Esophagus muscularis mucosa (tissue), 4 donors: ENCODE measurements at regions not wholly inside any gene's neighbourhood (a gene's known extent, or its start where the extent isn't known, plus 50 kb on each side); places are given as distances from the start of the nearest gene placed in this dataset.

Experiments
- DNase-seq: peaks from one replicate; pipeline ENCODE4 v3.0.0-alpha.2; 2017; ENCODE audit errors: extremely low spot score
- H3K27ac ChIP-seq, 4 donors: fragments of 200-600 bp; sonication (generic); replicated peaks in 1 of 4; 1 replicate in 3 of 4; 2 replicates in 1 of 4; pipeline ENCODE4 v1.5.1; 2016 to 2019; ENCODE audit warnings: mild to moderate bottlenecking in 1 of 4
- H3K27me3 ChIP-seq, 4 donors: fragments of 200-600 bp; sonication (generic); one replicate each; pipeline versions ENCODE4 v1.5.1 to v1.6.0; 2016 to 2019
- H3K36me3 ChIP-seq, 4 donors: fragments of 200-600 bp; sonication (generic); one replicate each; pipeline ENCODE4 v1.5.1; 2016 to 2019
- H3K4me1 ChIP-seq, 4 donors: fragments of 200-600 bp; sonication (generic); one replicate each; pipeline ENCODE4 v1.5.1; 2016 to 2019
- H3K4me3 ChIP-seq, 4 donors: fragments of 200-600 bp; sonication (generic); 1 replicate in 2 of 4; 2 replicates in 2 of 4; pipeline ENCODE4 v1.5.1; 2016 to 2019; ENCODE audit warnings: mild to moderate bottlenecking in 4 of 4, moderate library complexity in 1 of 4
- H3K9me3 ChIP-seq, 4 donors: fragments of 200-600 bp; sonication (generic); 1 replicate in 3 of 4; 2 replicates in 1 of 4; pipeline ENCODE4 v1.5.1; 2016 to 2019
- CTCF ChIP-seq, 3 experiments: fragments of 200-600 bp in 2 of 3; fragments of 450-650 bp in 1 of 3; sonication (generic) in 2 of 3; IDR thresholded peaks; one replicate each; pipeline ENCODE4 v1.5.1; 2017 to 2019; ENCODE audit warnings: antibody characterized with exemption in 3 of 3, mild to moderate bottlenecking in 2 of 3, moderate library complexity in 1 of 3
- EP300 ChIP-seq: sonication (generic); formaldehyde crosslinking; IDR thresholded peaks from one replicate; pipeline ENCODE4 v1.6.1; 2017; ENCODE audit warnings: antibody characterized with exemption
- POLR2A ChIP-seq: fragments of 450-650 bp; IDR thresholded peaks from one replicate; pipeline ENCODE4 v1.6.1; 2017; ENCODE audit warnings: antibody characterized with exemption, moderate library complexity, mild to moderate bottlenecking, low read depth
- POLR2AphosphoS5 ChIP-seq, 2 donors: sonication (generic); formaldehyde crosslinking; IDR thresholded peaks; one replicate each; pipeline ENCODE4 v1.6.1; 2017; ENCODE audit warnings: antibody characterized with exemption in 2 of 2
- WGBS: methylation state at CpG from one replicate; pipeline ENCODE4 v1.1.5; 2018; 5-methylcytosine and 5-hydroxymethylcytosine counted together
- intact Hi-C: fragments of 100-400 bp; cut with DNase I; formaldehyde crosslinking; loops from one replicate; pipeline ENCODE4 v1.15.1; 2023

- WGBS = 80% methylated on average over 5 of the region's 5 CpGs
- intact Hi-C loops = no loop called here
- TF ChIP-seq POLR2A = no peak
- TF ChIP-seq POLR2AphosphoS5 (IDR thresholded peaks at IDR 0.05) = no peak
- no peak for TF ChIP-seq CTCF (IDR thresholded peaks at IDR 0.05)
- no peak for TF ChIP-seq EP300
- Histone ChIP-seq H3K27ac (no peak overlapping the region), H3K9me3 (no peaks in the 10 kb centered on the region), H3K4me3 (no peak overlapping the region), H3K4me1 (peaks cover 0 to 8% (median 3%) of the 10 kb centered on the region in 4 donors), H3K36me3 (no peaks in the 10 kb centered on the region), H3K27me3 (no peaks in the 10 kb centered on the region)
- no peak for DNase-seq
These were observed 511.1 kb upstream of the MAP3K7 start for GRCh38 chr6:91098006-91098405.

- TF ChIP-seq CTCF (IDR thresholded peaks at IDR 0.05) (no peak), POLR2A (no peak), EP300 (no peak), POLR2AphosphoS5 (IDR thresholded peaks at IDR 0.05) (no peak)
- intact Hi-C loops = no loop called here
- Histone ChIP-seq H3K27me3 (no peaks in the 10 kb centered on the region), H3K4me3 (no peak overlapping the region), H3K9me3 (no peaks in the 10 kb centered on the region), H3K36me3 (no peaks in the 10 kb centered on the region), H3K4me1 (peaks cover 0 to 8% (median 3%) of the 10 kb centered on the region in 4 donors), H3K27ac (no peak overlapping the region)
- DNase-seq = no peak
- WGBS = 31% methylated on average over 5 of the region's 5 CpGs
These were observed 510.5 kb upstream of the MAP3K7 start for GRCh38 chr6:91097364-91097763.

GRCh38 chr6:91094806-91095475, 508.1 kb upstream of the MAP3K7 start:
- peaks cover 0 to 8% (median 3%) of the 10 kb centered on the region in 4 donors for H3K4me1 ChIP-seq
- TF ChIP-seq POLR2AphosphoS5 (IDR thresholded peaks at IDR 0.05) (no peak), EP300 (no peak), CTCF (IDR thresholded peaks at IDR 0.05) (no peak), POLR2A (no peak)
- no peaks in the 10 kb centered on the region for H3K9me3 ChIP-seq
- no peaks in the 10 kb centered on the region for H3K36me3 ChIP-seq
- intact Hi-C loops = no loop called here
- DNase-seq = no peak
- no peak overlapping the region for H3K27ac ChIP-seq
- no peak overlapping the region for H3K4me3 ChIP-seq
- no peaks in the 10 kb centered on the region for H3K27me3 ChIP-seq

GRCh38 chr6:91094341-91094740, 507.5 kb upstream of the MAP3K7 start:
- H3K4me1 ChIP-seq = peaks cover 0 to 8% (median 3%) of the 10 kb centered on the region in 4 donors
- no peak overlapping the region for H3K27ac ChIP-seq
- intact Hi-C loops = no loop called here

More at GRCh38 chr6:91094341-91094740, 507.5 kb upstream of the MAP3K7 start:
- Histone ChIP-seq H3K9me3 (no peaks in the 10 kb centered on the region), H3K36me3 (no peaks in the 10 kb centered on the region), H3K4me3 (no peak overlapping the region), H3K27me3 (no peaks in the 10 kb centered on the region)
- TF ChIP-seq CTCF (IDR thresholded peaks at IDR 0.05) = no peak
- no peak for TF ChIP-seq POLR2A
- no peak for TF ChIP-seq POLR2AphosphoS5 (IDR thresholded peaks at IDR 0.05)
- TF ChIP-seq EP300 = no peak
- DNase-seq = no peak
